Stomach smooth muscle (tissue), 2 donors: ENCODE measurements at regions not wholly inside any gene's neighbourhood (a gene's known extent, or its start where the extent isn't known, plus 50 kb on each side); places are given as distances from the start of the nearest gene placed in this dataset.

ENCODE experiments used
- H3K27ac ChIP-seq: one replicate; pipeline ENCODE4 v1.7.0; 2013; ENCODE audit warnings: mild to moderate bottlenecking, low read length, inconsistent platforms
- H3K27me3 ChIP-seq, 2 donors: one replicate each; pipeline ENCODE4 v1.7.0; 2013; ENCODE audit warnings: low read length in 2 of 2; ENCODE audit not compliant: insufficient read depth in 2 of 2, control insufficient read depth in 1 of 2
- H3K36me3 ChIP-seq, 2 donors: one replicate each; pipeline ENCODE4 v1.7.0; 2013; ENCODE audit warnings: low read length in 2 of 2; ENCODE audit not compliant: control insufficient read depth in 2 of 2, insufficient read depth in 2 of 2
- H3K4me1 ChIP-seq: one replicate; pipeline ENCODE4 v1.7.0; 2013; ENCODE audit warnings: low read length; ENCODE audit not compliant: control insufficient read depth, insufficient read depth
- H3K4me3 ChIP-seq, 2 donors: one replicate each; pipeline ENCODE4 v1.7.0; 2013; ENCODE audit warnings: low read length in 2 of 2
- H3K9ac ChIP-seq, 2 donors: one replicate each; pipeline ENCODE4 v1.7.0; 2013; ENCODE audit warnings: low read length in 2 of 2, mild to moderate bottlenecking in 1 of 2
- H3K9me3 ChIP-seq, 2 donors: one replicate each; pipeline ENCODE4 v1.7.0; 2013; ENCODE audit warnings: low read length in 2 of 2; ENCODE audit not compliant: control insufficient read depth in 2 of 2
- donor health status: healthy.
- donor health status: Pancreatic carcinoma.

GRCh38 chr3:153314038-153314437 is 152.0 kb downstream of the RAP2B start:
- Histone ChIP-seq H3K27me3 (no peaks in the 10 kb centered on the region), H3K36me3 (no peaks in the 10 kb centered on the region), H3K4me3 (no peak overlapping the region), H3K4me1 (no peaks in the 10 kb centered on the region), H3K27ac (no peak overlapping the region), H3K9me3 (no peaks in the 10 kb centered on the region), H3K9ac (no peak overlapping the region)

DNA sequence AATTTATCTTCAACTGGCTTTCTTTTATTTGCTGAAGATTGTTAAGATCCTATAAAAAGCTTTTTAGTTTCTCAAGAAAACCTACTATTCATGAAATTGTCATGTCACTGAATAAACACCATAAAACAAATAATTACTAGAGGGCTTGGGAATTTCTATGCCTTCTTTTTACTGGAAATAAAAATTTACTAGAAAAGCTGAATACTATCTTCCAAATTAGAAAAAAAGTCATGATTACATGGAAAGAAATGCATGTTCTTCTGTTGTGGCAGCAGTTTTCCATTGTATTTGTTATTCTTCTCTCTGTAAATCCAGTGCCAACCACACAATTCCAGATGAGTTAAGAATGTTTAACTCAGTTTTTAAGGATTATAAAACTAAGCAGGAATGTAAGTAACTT is 153.8 kb downstream of the RAP2B start:
- Histone ChIP-seq H3K27ac (no peak overlapping the region), H3K4me1 (no peaks in the 10 kb centered on the region)

GRCh38 chr3:153319705-153320554 is 157.9 kb downstream of the RAP2B start:
- Histone ChIP-seq H3K36me3 (no peaks in the 10 kb centered on the region), H3K27ac (no peak overlapping the region), H3K9me3 (no peaks in the 10 kb centered on the region), H3K4me3 (peak overlapping the region in 1 of 2 donors; percentile 16), H3K27me3 (no peaks in the 10 kb centered on the region), H3K4me1 (no peaks in the 10 kb centered on the region), H3K9ac (no peak overlapping the region)

More for the DNA sequence above, 153.8 kb downstream of the RAP2B start:
- H3K36me3 ChIP-seq, result no peaks in the 10 kb centered on the region
- H3K27me3 ChIP-seq, result no peaks in the 10 kb centered on the region
- no peaks in the 10 kb centered on the region for H3K9me3 ChIP-seq
- no peak overlapping the region for H3K9ac ChIP-seq
- no peak overlapping the region for H3K4me3 ChIP-seq

DNA sequence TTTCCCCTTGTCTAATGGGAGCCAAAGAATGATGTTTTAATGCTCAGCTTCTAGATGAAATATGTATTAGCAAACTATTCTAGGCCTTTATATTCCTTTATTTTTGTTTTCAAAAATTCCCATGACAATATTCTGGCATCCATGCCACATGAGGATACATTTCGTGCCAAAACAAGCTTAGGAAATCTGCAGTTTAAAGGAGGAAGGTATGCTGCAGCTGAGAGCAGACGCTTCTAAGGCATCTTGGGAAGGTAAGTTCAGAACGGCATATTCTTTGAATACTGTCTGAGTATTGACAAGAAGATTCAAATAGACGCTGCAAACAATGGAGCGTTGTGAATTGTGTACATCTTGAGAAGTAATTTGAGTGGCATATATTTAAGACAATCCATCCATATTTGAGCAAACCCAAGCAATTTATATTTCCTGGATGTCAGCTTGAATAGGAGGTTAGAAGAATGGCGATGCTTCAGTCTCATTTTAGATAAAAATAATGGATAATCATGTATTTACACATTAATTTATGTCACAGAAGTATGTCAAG is 158.6 kb downstream of the RAP2B start:
- Histone ChIP-seq H3K9ac (no peak overlapping the region), H3K4me1 (no peaks in the 10 kb centered on the region), H3K4me3 (no peak overlapping the region), H3K27ac (no peak overlapping the region), H3K27me3 (no peaks in the 10 kb centered on the region), H3K36me3 (no peaks in the 10 kb centered on the region), H3K9me3 (no peaks in the 10 kb centered on the region)

- Histone ChIP-seq H3K4me1 (no peaks in the 10 kb centered on the region), H3K9me3 (no peaks in the 10 kb centered on the region), H3K27ac (no peak overlapping the region), H3K4me3 (no peak overlapping the region), H3K27me3 (no peaks in the 10 kb centered on the region), H3K36me3 (no peaks in the 10 kb centered on the region), H3K9ac (no peak overlapping the region)
These were observed 166.7 kb downstream of the RAP2B start for GRCh38 chr3:153328690-153329089.

- no peak overlapping the region for H3K9ac ChIP-seq
- H3K36me3 ChIP-seq, result no peaks in the 10 kb centered on the region
- H3K4me3 ChIP-seq, result no peak overlapping the region
- no peaks in the 10 kb centered on the region for H3K27me3 ChIP-seq
- no peak overlapping the region for H3K27ac ChIP-seq
- no peaks in the 10 kb centered on the region for H3K9me3 ChIP-seq
- no peaks in the 10 kb centered on the region for H3K4me1 ChIP-seq
These were observed 168.9 kb downstream of the RAP2B start for GRCh38 chr3:153330901-153331300.

GRCh38 chr3:153331676-153332075 is 169.7 kb downstream of the RAP2B start:
- Histone ChIP-seq H3K9me3 (no peaks in the 10 kb centered on the region), H3K9ac (no peak overlapping the region), H3K36me3 (no peaks in the 10 kb centered on the region), H3K4me3 (no peak overlapping the region), H3K4me1 (no peaks in the 10 kb centered on the region), H3K27me3 (no peaks in the 10 kb centered on the region), H3K27ac (no peak overlapping the region)

GRCh38 chr3:153334558-153334957 is 172.5 kb downstream of the RAP2B start:
- Histone ChIP-seq H3K4me1 (no peaks in the 10 kb centered on the region), H3K9ac (no peak overlapping the region), H3K27ac (no peak overlapping the region), H3K27me3 (no peaks in the 10 kb centered on the region), H3K36me3 (no peaks in the 10 kb centered on the region), H3K4me3 (no peak overlapping the region), H3K9me3 (no peaks in the 10 kb centered on the region)

GRCh38 chr3:153337369-153337768 is 175.3 kb downstream of the RAP2B start:
- Histone ChIP-seq H3K27me3 (no peaks in the 10 kb centered on the region), H3K36me3 (no peaks in the 10 kb centered on the region), H3K9ac (no peak overlapping the region), H3K27ac (no peak overlapping the region), H3K9me3 (no peaks in the 10 kb centered on the region), H3K4me1 (no peaks in the 10 kb centered on the region), H3K4me3 (no peak overlapping the region)

DNA sequence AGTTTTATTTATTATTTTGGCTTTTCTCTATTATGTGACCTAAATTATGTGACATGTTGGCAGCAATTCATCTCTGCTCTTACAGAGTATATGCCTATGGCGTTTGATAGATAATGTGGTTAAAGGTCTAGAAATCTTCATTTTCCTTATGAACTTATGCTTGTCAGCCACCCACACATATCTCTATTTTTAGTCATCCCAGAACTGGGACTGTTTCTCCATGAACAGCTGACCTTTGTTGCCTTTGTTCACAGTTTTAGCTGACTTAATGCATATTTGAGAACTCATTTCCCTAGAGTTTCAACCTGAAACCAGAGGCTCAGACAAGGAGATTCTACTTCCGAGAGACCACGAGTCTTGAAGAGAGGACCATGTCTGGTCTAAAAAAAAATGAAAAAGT is 176.5 kb downstream of the RAP2B start:
- Histone ChIP-seq H3K27ac (no peak overlapping the region), H3K27me3 (no peaks in the 10 kb centered on the region), H3K4me3 (no peak overlapping the region), H3K9ac (no peak overlapping the region), H3K36me3 (no peaks in the 10 kb centered on the region), H3K4me1 (no peaks in the 10 kb centered on the region), H3K9me3 (no peaks in the 10 kb centered on the region)

- no peaks in the 10 kb centered on the region for H3K4me1 ChIP-seq
- no peak overlapping the region for H3K27ac ChIP-seq
- no peak overlapping the region for H3K9ac ChIP-seq
- no peak overlapping the region for H3K4me3 ChIP-seq
- no peaks in the 10 kb centered on the region for H3K27me3 ChIP-seq
- no peaks in the 10 kb centered on the region for H3K9me3 ChIP-seq
- no peaks in the 10 kb centered on the region for H3K36me3 ChIP-seq
These were observed 177.0 kb downstream of the RAP2B start for GRCh38 chr3:153339065-153339464.
